HepG2 (cell line): ENCODE measurements at regions not wholly inside any gene's neighbourhood (a gene's known extent, or its start where the extent isn't known, plus 50 kb on each side); places are given as distances from the start of the nearest gene placed in this dataset.

Experiments used
- ATAC-seq: fragments of 200-7000 bp; cut with Tn5 transposase; 3 replicates; pipeline ENCODE4 v1.9.1; 2020; ENCODE audit warnings: mild to moderate bottlenecking, moderate library complexity
- BruUV-seq: library from RNA; stranded (reverse); fragments of 400-500 nt; replicated peaks from 2 replicates; lab custom pipeline; 2021; lab: Mats Ljungman, UMichigan
- CTCF ChIA-PET: fragments of 300-600 bp; formaldehyde crosslinking; extraction: SDS; loops from one replicate; lab custom pipeline; 2021; ENCODE audit warnings: low total read pairs, inconsistent platforms, low intra/inter-chr PET ratio; lab: Yijun Ruan, JAX
- POLR2A ChIA-PET: fragments of 350-600 bp; sonication (Branson Sonifier 250); formaldehyde crosslinking; loops from one replicate; lab custom pipeline; 2020; ENCODE audit warnings: antibody characterized with exemption, inconsistent platforms; lab: Yijun Ruan, JAX
- DNase-seq: peaks from one replicate; pipeline ENCODE4 v3.0.0-alpha.2; 2015; ENCODE audit warnings: low spot score
- FAIRE-seq: peaks from 3 replicates; lab custom pipeline; 2011; peaks lifted over from hg19 to GRCh38; lab: Jason Lieb, UNC
- H2AFZ ChIP-seq: one replicate; pipeline ENCODE4 v1.6.1; 2011; ENCODE audit warnings: low read length, inconsistent platforms
- H3K27ac ChIP-seq: fragments of 300-600 bp; 3 replicates; pipeline ENCODE4 v1.8.0; 2011; ENCODE audit warnings: mixed run types, mild to moderate bottlenecking, mixed read lengths, low read length, inconsistent platforms; ENCODE audit not compliant: insufficient read depth; ENCODE audit errors: extremely low read length
- H3K27me3 ChIP-seq, 2 experiments: fragments of 200-600 bp in 1 of 2; 2 replicates in 1 of 2; 3 replicates in 1 of 2; pipeline versions ENCODE4 v1.6.0 to v1.8.0; 2011; ENCODE audit warnings: low read length in 2 of 2, mild to moderate bottlenecking in 2 of 2, moderate library complexity in 2 of 2, inconsistent platforms in 1 of 2; ENCODE audit not compliant: insufficient read depth in 2 of 2, control insufficient read depth in 1 of 2
- H3K36me3 ChIP-seq, 2 experiments: fragments of 200-600 bp in 1 of 2; replicated peaks in 1 of 2; 2 replicates in 1 of 2; 3 replicates in 1 of 2; pipeline versions ENCODE4 v1.5.1 to v1.8.0; 2011; ENCODE audit warnings: low read length in 2 of 2, inconsistent platforms in 1 of 2; ENCODE audit not compliant: insufficient read depth in 2 of 2, control insufficient read depth in 1 of 2
- H3K4me1 ChIP-seq: 2 replicates; pipeline ENCODE4 v1.5.1; 2012; ENCODE audit warnings: low read length, inconsistent platforms; ENCODE audit not compliant: insufficient read depth
- H3K4me2 ChIP-seq: 2 replicates; pipeline ENCODE4 v1.6.0; 2011; ENCODE audit warnings: low read depth, low read length, inconsistent platforms
- H3K4me3 ChIP-seq, 3 experiments: fragments of 200-600 bp in 1 of 3; sonication (generic), shearing (Covaris generic) in 1 of 3; replicated peaks in 1 of 3; 2 replicates each; pipeline ENCODE4 v1.5.1; 2011 to 2016; ENCODE audit warnings: low read length in 3 of 3, inconsistent platforms in 2 of 3, low read depth in 2 of 3, mild to moderate bottlenecking in 2 of 3, control low read depth in 1 of 3, mixed read lengths in 1 of 3; ENCODE audit not compliant: insufficient read depth in 1 of 3
- H3K79me2 ChIP-seq: one replicate; pipeline ENCODE4 v1.6.1; 2011; ENCODE audit warnings: low read length, inconsistent platforms; ENCODE audit not compliant: insufficient read depth
- H3K9ac ChIP-seq: 2 replicates; pipeline ENCODE4 v1.6.0; 2011; ENCODE audit warnings: mild to moderate bottlenecking, low read depth, low read length, inconsistent platforms; ENCODE audit not compliant: insufficient read depth
- H3K9me3 ChIP-seq: 2 replicates; pipeline ENCODE4 v1.5.1; 2012; ENCODE audit warnings: mild to moderate bottlenecking, low read length
- H4K20me1 ChIP-seq: 2 replicates; pipeline ENCODE4 v1.6.0; 2011; ENCODE audit warnings: inconsistent platforms, mild to moderate bottlenecking, low read length, moderate library complexity; ENCODE audit not compliant: insufficient read depth
- AHR ChIP-seq: IDR thresholded peaks from 2 replicates; pipeline ENCODE4 v1.6.1; 2018; ENCODE audit warnings: missing genetic modification reagents, missing compliant biosample characterization
- CCAR2 ChIP-seq: fragments of 200-400 bp; formaldehyde crosslinking; optimal IDR thresholded peaks from 2 replicates; pipeline ENCODE3; 2018; ENCODE audit warnings: low read depth, mild to moderate bottlenecking, low read length, moderate library complexity
- GATA4 ChIP-seq: sonication (generic); IDR thresholded peaks from 2 replicates; pipeline ENCODE4 v1.6.1; 2016; ENCODE audit warnings: antibody characterized with exemption, low read depth, borderline replicate concordance
- GPBP1L1 ChIP-seq: sonication (generic); formaldehyde crosslinking; IDR thresholded peaks from 2 replicates; pipeline ENCODE4 v1.5.0; 2020; ENCODE audit warnings: mild to moderate bottlenecking, missing genetic modification reagents
- NR2C2 ChIP-seq: sonication (generic); formaldehyde crosslinking; IDR thresholded peaks from 2 replicates; pipeline ENCODE4 v1.4.0; 2020; ENCODE audit warnings: missing genetic modification reagents, mild to moderate bottlenecking, moderate library complexity, borderline replicate concordance
- PAXIP1 ChIP-seq: sonication (generic); formaldehyde crosslinking; conservative IDR thresholded peaks from 2 replicates; pipeline ENCODE4 v1.4.0; 2020; ENCODE audit warnings: mild to moderate bottlenecking, missing genetic modification reagents, moderate library complexity
- PCBP2 ChIP-seq: fragments of 200-400 bp; formaldehyde crosslinking; optimal IDR thresholded peaks from 2 replicates; pipeline ENCODE3; 2018; ENCODE audit warnings: low read length, low read depth; ENCODE audit not compliant: poor library complexity, severe bottlenecking
- SNAPC5 ChIP-seq: sonication (generic); formaldehyde crosslinking; IDR thresholded peaks from 2 replicates; pipeline ENCODE4 v1.8.1; 2023; ENCODE audit warnings: mild to moderate bottlenecking, missing genetic modification reagents, borderline replicate concordance
- TFAP4 ChIP-seq: sonication (generic); IDR thresholded peaks from 2 replicates; pipeline ENCODE4 v1.6.1; 2016; ENCODE audit warnings: low read depth, borderline replicate concordance
- ZNF260 ChIP-seq: sonication (generic); formaldehyde crosslinking; IDR thresholded peaks from 2 replicates; pipeline ENCODE4 v1.4.0; 2020; ENCODE audit warnings: missing genetic modification reagents, low read depth, mild to moderate bottlenecking, borderline replicate concordance
- ZNF317 ChIP-seq: sonication (generic); formaldehyde crosslinking; IDR thresholded peaks from 2 replicates; pipeline ENCODE4 v1.5.0; 2020; ENCODE audit warnings: mild to moderate bottlenecking, missing genetic modification reagents
- WGBS: methylation state at CpG from one replicate; pipeline ENCODE4 v1.1.6; 2017; ENCODE audit warnings: low lambda C conversion rate; 5-methylcytosine and 5-hydroxymethylcytosine counted together
- in situ Hi-C: cut with HindIII; loops from 2 replicates; pipeline ENCODE4 v1.10.0; 2017; ENCODE audit warnings: low pct_unique_long_range_greater_than_20kb; ENCODE audit not compliant: extremely low pct_ligation_motif_present
- intact Hi-C: fragments of 100-400 bp; cut with micrococcal nuclease; formaldehyde crosslinking; loops from one replicate; pipeline ENCODE4 v1.10.0; 2022; ENCODE audit not compliant: unreplicated experiment
- TF ChIP-seq, protein P1 (sequence below): sonication (generic); formaldehyde crosslinking; IDR thresholded peaks from 2 replicates; pipeline ENCODE4; 2020; ENCODE audit warnings: missing genetic modification reagents, mild to moderate bottlenecking, borderline replicate concordance

DNA sequence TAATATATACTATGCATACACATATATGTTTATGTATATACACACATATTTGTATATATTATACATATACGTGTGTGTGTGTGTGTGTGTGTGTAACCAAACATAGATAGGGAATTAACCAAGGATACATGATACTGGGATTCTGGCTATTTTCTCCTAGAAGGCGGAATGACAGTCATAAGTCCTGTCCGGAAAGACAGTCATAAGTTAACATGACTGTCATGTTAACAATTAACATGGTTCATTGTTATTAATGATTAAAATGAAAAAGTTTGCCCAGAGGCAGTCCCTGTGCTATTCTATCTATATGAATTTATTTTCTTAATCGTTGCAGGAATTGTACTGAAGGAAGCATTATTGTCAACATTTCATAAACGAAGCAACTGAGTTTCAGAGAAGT, 450.7 kb upstream of the NXPH2 start:
- CTCF ChIA-PET: no interaction called here
- POLR2A ChIA-PET: no interaction called here

More for the DNA sequence above, 450.7 kb upstream of the NXPH2 start:
- Histone ChIP-seq H3K79me2 (no peaks in the 10 kb centered on the region), H3K4me2 (no peak overlapping the region), H3K36me3 (no peaks in the 10 kb centered on the region), H3K27ac (no peak overlapping the region)
- ATAC-seq (no peak), FAIRE-seq (no peak)
- intact Hi-C loops: no loop called here
- TF ChIP-seq GATA4 (no peak), AHR (CRISPR knock-in tag) (no peak), NR2C2 (CRISPR knock-in tag) (no peak), ZNF317 (no peak), GPBP1L1 (CRISPR knock-in tag) (no peak), TFAP4 (no peak), SNAPC5 (CRISPR knock-in tag) (no peak), CCAR2 (no peak), ZNF260 (CRISPR knock-in tag) (no peak), PCBP2 (no peak), PAXIP1 (CRISPR knock-in tag) (no peak)
- TF ChIP-seq, protein P1, sequence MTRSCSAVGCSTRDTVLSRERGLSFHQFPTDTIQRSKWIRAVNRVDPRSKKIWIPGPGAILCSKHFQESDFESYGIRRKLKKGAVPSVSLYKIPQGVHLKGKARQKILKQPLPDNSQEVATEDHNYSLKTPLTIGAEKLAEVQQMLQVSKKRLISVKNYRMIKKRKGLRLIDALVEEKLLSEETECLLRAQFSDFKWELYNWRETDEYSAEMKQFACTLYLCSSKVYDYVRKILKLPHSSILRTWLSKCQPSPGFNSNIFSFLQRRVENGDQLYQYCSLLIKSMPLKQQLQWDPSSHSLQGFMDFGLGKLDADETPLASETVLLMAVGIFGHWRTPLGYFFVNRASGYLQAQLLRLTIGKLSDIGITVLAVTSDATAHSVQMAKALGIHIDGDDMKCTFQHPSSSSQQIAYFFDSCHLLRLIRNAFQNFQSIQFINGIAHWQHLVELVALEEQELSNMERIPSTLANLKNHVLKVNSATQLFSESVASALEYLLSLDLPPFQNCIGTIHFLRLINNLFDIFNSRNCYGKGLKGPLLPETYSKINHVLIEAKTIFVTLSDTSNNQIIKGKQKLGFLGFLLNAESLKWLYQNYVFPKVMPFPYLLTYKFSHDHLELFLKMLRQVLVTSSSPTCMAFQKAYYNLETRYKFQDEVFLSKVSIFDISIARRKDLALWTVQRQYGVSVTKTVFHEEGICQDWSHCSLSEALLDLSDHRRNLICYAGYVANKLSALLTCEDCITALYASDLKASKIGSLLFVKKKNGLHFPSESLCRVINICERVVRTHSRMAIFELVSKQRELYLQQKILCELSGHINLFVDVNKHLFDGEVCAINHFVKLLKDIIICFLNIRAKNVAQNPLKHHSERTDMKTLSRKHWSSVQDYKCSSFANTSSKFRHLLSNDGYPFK (CRISPR knock-in tag): no peak
- TF ChIP-seq, all 625 proteins: peak for 0
- Histone ChIP-seq H4K20me1 (no peaks in the 10 kb centered on the region), H3K9me3 (no peaks in the 10 kb centered on the region), H2AFZ (no peak overlapping the region), H3K27me3 (no peaks in the 10 kb centered on the region), H3K9ac (no peak overlapping the region), H3K4me3 (no peak overlapping the region), H3K4me1 (no peaks in the 10 kb centered on the region)
- no TSS peak for BruUV-seq
- in situ Hi-C loops: no loop called here
- no peak for DNase-seq
- 3% methylated on average over 5 of the region's 5 CpGs for WGBS
